Suprapubic skin (tissue), 4 donors: ENCODE measurements at regions not wholly inside any gene's neighbourhood (a gene's known extent, or its start where the extent isn't known, plus 50 kb on each side); places are given as distances from the start of the nearest gene placed in this dataset.

Experiments used
- DNase-seq, 2 donors: peaks; one replicate each; pipeline ENCODE4 v3.0.0-alpha.2; 2019; ENCODE audit warnings: low spot score in 2 of 2
- H3K27ac ChIP-seq: fragments of 200-600 bp; sonication (generic); one replicate; pipeline ENCODE4 v1.5.1; 2019
- H3K27me3 ChIP-seq: fragments of 200-600 bp; sonication (generic); one replicate; pipeline ENCODE4 v1.5.1; 2019
- H3K36me3 ChIP-seq: fragments of 200-600 bp; sonication (generic); one replicate; pipeline ENCODE4 v1.5.1; 2019
- H3K4me1 ChIP-seq: fragments of 200-600 bp; sonication (generic); one replicate; pipeline ENCODE4 v1.5.1; 2019
- H3K4me3 ChIP-seq: fragments of 200-600 bp; sonication (generic); one replicate; pipeline ENCODE4 v1.5.1; 2019; ENCODE audit warnings: mild to moderate bottlenecking
- H3K9me3 ChIP-seq: fragments of 200-600 bp; sonication (generic); one replicate; pipeline ENCODE4 v1.5.1; 2019
- CTCF ChIP-seq, 2 donors: fragments of 200-600 bp in 1 of 2; fragments of 450-650 bp in 1 of 2; sonication (generic) in 1 of 2; IDR thresholded peaks; one replicate each; pipeline ENCODE4 v1.5.1; 2016 to 2019; ENCODE audit warnings: antibody characterized with exemption in 2 of 2, mild to moderate bottlenecking in 1 of 2, moderate library complexity in 1 of 2
- EP300 ChIP-seq: sonication (generic); formaldehyde crosslinking; IDR thresholded peaks from one replicate; pipeline ENCODE4 v1.6.1; 2017; ENCODE audit warnings: antibody characterized with exemption
- POLR2A ChIP-seq, 2 donors: fragments of 450-650 bp; IDR thresholded peaks; one replicate each; pipeline ENCODE4 v1.6.1; 2017; ENCODE audit warnings: antibody characterized with exemption in 2 of 2, mild to moderate bottlenecking in 2 of 2, moderate library complexity in 2 of 2
- POLR2AphosphoS5 ChIP-seq, 3 donors: sonication (generic); formaldehyde crosslinking; IDR thresholded peaks; one replicate each; pipeline ENCODE4 v1.6.1; 2017; ENCODE audit warnings: antibody characterized with exemption in 3 of 3
- WGBS: methylation state at CpG from one replicate; pipeline ENCODE4 v1.1.5; 2018; 5-methylcytosine and 5-hydroxymethylcytosine counted together

GRCh38 chr13:79803989-79804388 is 323.0 kb downstream of the NDFIP2 start:
- H3K27ac ChIP-seq = no peak overlapping the region
- H3K4me1 ChIP-seq = no peaks in the 10 kb centered on the region
- TF ChIP-seq CTCF (IDR thresholded peaks at IDR 0.05) (no peak), EP300 (no peak), POLR2AphosphoS5 (IDR thresholded peaks at IDR 0.05) (no peak), POLR2A (IDR thresholded peaks at IDR 0.05) (no peak)
- no peak overlapping the region for H3K4me3 ChIP-seq
- no peaks in the 10 kb centered on the region for H3K36me3 ChIP-seq
- no peaks in the 10 kb centered on the region for H3K27me3 ChIP-seq
- H3K9me3 ChIP-seq = no peaks in the 10 kb centered on the region
- DNase-seq = no peak
- WGBS = 91% methylated on average over 4 of the region's 4 CpGs

- H3K27ac ChIP-seq = no peak overlapping the region
- WGBS = 89% methylated on average over 2 of the region's 2 CpGs
- no peak for DNase-seq
Observed at GRCh38 chr13:79803296-79803695, 322.3 kb downstream of the NDFIP2 start.

GRCh38 chr13:79802389-79803085 is 321.6 kb downstream of the NDFIP2 start:
- Histone ChIP-seq H3K9me3 (no peaks in the 10 kb centered on the region), H3K27me3 (no peaks in the 10 kb centered on the region), H3K4me1 (no peaks in the 10 kb centered on the region), H3K27ac (no peak overlapping the region), H3K36me3 (no peaks in the 10 kb centered on the region), H3K4me3 (no peak overlapping the region)
- WGBS = 67% methylated on average over 2 of the region's 2 CpGs
- TF ChIP-seq EP300 (no peak), POLR2AphosphoS5 (IDR thresholded peaks at IDR 0.05) (no peak), CTCF (IDR thresholded peaks at IDR 0.05) (no peak), POLR2A (IDR thresholded peaks at IDR 0.05) (no peak)
- no peak for DNase-seq

More at GRCh38 chr13:79803296-79803695, 322.3 kb downstream of the NDFIP2 start:
- Histone ChIP-seq H3K27me3 (no peaks in the 10 kb centered on the region), H3K4me3 (no peak overlapping the region), H3K9me3 (no peaks in the 10 kb centered on the region), H3K36me3 (no peaks in the 10 kb centered on the region), H3K4me1 (no peaks in the 10 kb centered on the region)
- TF ChIP-seq EP300 (no peak), CTCF (IDR thresholded peaks at IDR 0.05) (no peak), POLR2A (IDR thresholded peaks at IDR 0.05) (no peak), POLR2AphosphoS5 (IDR thresholded peaks at IDR 0.05) (no peak)

DNA sequence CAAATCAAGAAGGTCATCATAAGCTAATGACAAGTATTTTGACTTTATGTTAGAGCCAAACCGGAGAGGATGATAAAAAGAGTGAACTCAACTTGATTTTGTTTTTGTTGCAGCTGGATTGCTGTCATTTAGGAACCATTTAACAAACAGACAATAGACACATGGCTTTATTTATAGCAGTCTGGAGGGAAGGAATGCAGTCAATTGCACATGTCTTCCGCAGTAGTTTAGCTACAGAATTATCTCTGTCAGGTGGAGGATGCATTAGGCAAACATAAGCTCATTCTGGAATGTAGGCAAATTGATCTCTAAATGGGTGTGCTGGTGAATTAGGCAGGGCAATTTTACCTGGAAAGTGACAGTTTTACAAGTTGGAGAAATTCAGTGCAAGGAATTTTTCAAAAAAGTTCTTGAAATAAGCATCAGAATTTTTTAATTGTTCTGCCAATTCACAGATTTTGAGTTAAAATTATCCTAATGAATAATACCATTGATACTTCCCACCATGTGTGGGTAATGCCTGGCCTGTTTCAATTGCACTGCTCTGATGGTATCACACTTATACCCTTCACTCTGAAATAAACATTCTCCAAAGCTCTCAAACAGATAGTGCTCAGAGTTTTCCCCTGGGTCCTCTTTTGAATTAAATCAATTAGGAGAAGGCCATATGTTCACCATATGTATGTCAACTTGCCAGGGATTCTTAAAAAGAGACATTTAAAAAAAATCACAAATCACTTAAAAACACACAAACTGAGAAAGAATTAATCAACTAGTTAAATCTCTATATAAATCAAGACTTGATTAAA is 318.3 kb downstream of the NDFIP2 start:
- H3K4me3 ChIP-seq = no peak overlapping the region
- H3K9me3 ChIP-seq = no peaks in the 10 kb centered on the region
- H3K4me1 ChIP-seq = no peaks in the 10 kb centered on the region
- no peak for TF ChIP-seq EP300
- WGBS = 45% methylated on average over 2 of the region's 2 CpGs
- no peak for DNase-seq
- no peaks in the 10 kb centered on the region for H3K27me3 ChIP-seq
- H3K36me3 ChIP-seq = no peaks in the 10 kb centered on the region
- H3K27ac ChIP-seq = no peak overlapping the region

GRCh38 chr13:79796136-79796535 is 315.2 kb downstream of the NDFIP2 start:
- TF ChIP-seq CTCF (IDR thresholded peaks at IDR 0.05) (no peak), POLR2AphosphoS5 (IDR thresholded peaks at IDR 0.05) (no peak), EP300 (no peak), POLR2A (IDR thresholded peaks at IDR 0.05) (no peak)
- Histone ChIP-seq H3K27ac (no peak overlapping the region), H3K9me3 (no peaks in the 10 kb centered on the region), H3K4me3 (no peak overlapping the region), H3K27me3 (no peaks in the 10 kb centered on the region), H3K36me3 (no peaks in the 10 kb centered on the region), H3K4me1 (no peaks in the 10 kb centered on the region)
- WGBS = 88% methylated on average over 2 of the region's 2 CpGs
- no peak for DNase-seq
